HTR-8/SVneo (cell line): ENCODE measurements at regions not wholly inside any gene's neighbourhood (a gene's known extent, or its start where the extent isn't known, plus 50 kb on each side); places are given as distances from the start of the nearest gene placed in this dataset.
"Not testable (repeated sequence)": the region's sequence is repeated elsewhere in the genome, so short reads cannot be mapped to it uniquely, and the experiment has no call there.

Experiments
- DNase-seq: peaks from one replicate; pipeline ENCODE4 v3.0.0; 2011; ENCODE audit warnings: low spot score, mixed read lengths; ENCODE audit not compliant: insufficient read length
- FAIRE-seq: peaks from 2 replicates; lab custom pipeline; 2011; peaks lifted over from hg19 to GRCh38; lab: Jason Lieb, UNC

GRCh38 chr1:101128846-101129245 is 103.3 kb upstream of the DPH5 start:
- FAIRE-seq (no peak), DNase-seq (no peak)

- FAIRE-seq: no peak
- DNase-seq: no peak
These were observed 102.7 kb upstream of the DPH5 start for GRCh38 chr1:101128211-101128727.

GRCh38 chr1:101124405-101124804 is 98.8 kb upstream of the DPH5 start:
- FAIRE-seq (no peak), DNase-seq (no peak)

- FAIRE-seq, DNase-seq: not testable (repeated sequence)
These were observed 98.3 kb upstream of the DPH5 start for GRCh38 chr1:101123904-101124303.

GRCh38 chr1:101122452-101123166 is 97.0 kb upstream of the DPH5 start:
- no peak for DNase-seq
- no peak for FAIRE-seq

- FAIRE-seq: no peak
- DNase-seq: no peak
These were observed 96.4 kb upstream of the DPH5 start for GRCh38 chr1:101121975-101122374.

GRCh38 chr1:101121504-101121903 is 95.9 kb upstream of the DPH5 start:
- FAIRE-seq (no peak), DNase-seq (no peak)

GRCh38 chr1:101120868-101121267 is 95.3 kb upstream of the DPH5 start:
- FAIRE-seq: no peak

GRCh38 chr1:101119289-101119688 is 93.7 kb upstream of the DPH5 start:
- no peak for FAIRE-seq
- DNase-seq: no peak

More at GRCh38 chr1:101120868-101121267, 95.3 kb upstream of the DPH5 start:
- DNase-seq: no peak

- DNase-seq (no peak), FAIRE-seq (no peak)
These were observed 90.4 kb upstream of the DPH5 start for GRCh38 chr1:101116006-101116405.

GRCh38 chr1:101115112-101115511 is 89.5 kb upstream of the DPH5 start:
- FAIRE-seq (no peak), DNase-seq (no peak)

- FAIRE-seq, DNase-seq: not testable (repeated sequence)
These were observed 88.5 kb upstream of the DPH5 start for GRCh38 chr1:101114128-101114527.

- DNase-seq (no peak), FAIRE-seq (no peak)
These were observed 86.6 kb upstream of the DPH5 start for GRCh38 chr1:101112051-101112780.

GRCh38 chr1:101111461-101111860 is 85.9 kb upstream of the DPH5 start:
- FAIRE-seq (no peak), DNase-seq (no peak)

- FAIRE-seq (no peak), DNase-seq (no peak)
These were observed 84.2 kb upstream of the DPH5 start for GRCh38 chr1:101109791-101110190.

- DNase-seq (no peak), FAIRE-seq (no peak)
These were observed 82.5 kb upstream of the DPH5 start for GRCh38 chr1:101108111-101108500.

- DNase-seq: no peak
- no peak for FAIRE-seq
These were observed 82.0 kb upstream of the DPH5 start for GRCh38 chr1:101107496-101108110.

GRCh38 chr1:101105877-101106276 is 80.3 kb upstream of the DPH5 start:
- DNase-seq: no peak
- FAIRE-seq: no peak

- FAIRE-seq (no peak), DNase-seq (no peak)
These were observed 77.0 kb upstream of the DPH5 start for GRCh38 chr1:101102426-101103156.

GRCh38 chr1:101101360-101101759 is 75.8 kb upstream of the DPH5 start:
- FAIRE-seq (no peak), DNase-seq (no peak)
